Ectodermal cell (in vitro differentiated cells): ENCODE measurements at regions not wholly inside any gene's neighbourhood (a gene's known extent, or its start where the extent isn't known, plus 50 kb on each side); places are given as distances from the start of the nearest gene placed in this dataset.

Source experiments
- H3K27ac ChIP-seq: 2 replicates; pipeline ENCODE4 v1.7.0; 2013; ENCODE audit warnings: mild to moderate bottlenecking, low read depth, low read length; ENCODE audit not compliant: insufficient read depth, poor library complexity, severe bottlenecking
- H3K27me3 ChIP-seq: 2 replicates; pipeline ENCODE4 v1.7.0; 2013; ENCODE audit warnings: mild to moderate bottlenecking, low read length; ENCODE audit not compliant: insufficient read depth, control insufficient read depth, poor library complexity, severe bottlenecking
- H3K36me3 ChIP-seq: one replicate; pipeline ENCODE4 v1.7.0; 2013; ENCODE audit warnings: low read length; ENCODE audit not compliant: control insufficient read depth, insufficient read depth
- H3K4me1 ChIP-seq: one replicate; pipeline ENCODE4 v1.7.0; 2013; ENCODE audit warnings: low read length; ENCODE audit not compliant: control insufficient read depth, insufficient read depth
- H3K4me3 ChIP-seq: 2 replicates; pipeline ENCODE4 v1.7.0; 2013; ENCODE audit warnings: low read depth, low read length, control low read depth; ENCODE audit not compliant: insufficient read depth
- H3K9me3 ChIP-seq: 2 replicates; pipeline ENCODE4 v1.7.0; 2013; ENCODE audit warnings: mild to moderate bottlenecking, low read length, moderate library complexity; ENCODE audit not compliant: control insufficient read depth
- whole genome bisulfite sequencing, 2 experiments: methylation state at CpG; one replicate each; pipeline ENCODE4 v1.1.7; 2013; ENCODE audit warnings: missing lambda C conversion rate in 2 of 2; 5-methylcytosine and 5-hydroxymethylcytosine counted together

GRCh38 chr4:187183826-187184225, 460.2 kb upstream of the FAT1 start:
- H3K36me3 ChIP-seq: no peaks in the 10 kb centered on the region
- WGBS, 2 experiments: 50% methylated on average over 2 of the region's 2 CpGs
- H3K27ac ChIP-seq: no peak overlapping the region
- H3K4me1 ChIP-seq: peaks cover 19% of the 10 kb centered on the region
- H3K9me3 ChIP-seq: no peaks in the 10 kb centered on the region
- no peaks in the 10 kb centered on the region for H3K27me3 ChIP-seq
- H3K4me3 ChIP-seq: no peak overlapping the region

GRCh38 chr4:187184508-187184907, 460.9 kb upstream of the FAT1 start:
- no peaks in the 10 kb centered on the region for H3K9me3 ChIP-seq
- H3K4me3 ChIP-seq: no peak overlapping the region
- no peaks in the 10 kb centered on the region for H3K27me3 ChIP-seq
- peaks cover 19% of the 10 kb centered on the region for H3K4me1 ChIP-seq
- H3K36me3 ChIP-seq: no peaks in the 10 kb centered on the region
- no peak overlapping the region for H3K27ac ChIP-seq
- WGBS, 2 experiments: 77 to 82% methylated on average over 6 of the region's 6 CpGs

GRCh38 chr4:187188118-187188517, 464.5 kb upstream of the FAT1 start:
- H3K36me3 ChIP-seq: no peaks in the 10 kb centered on the region
- peaks cover 13% of the 10 kb centered on the region for H3K4me1 ChIP-seq
- no peaks in the 10 kb centered on the region for H3K9me3 ChIP-seq
- WGBS, 2 experiments: 78 to 79% methylated on average over 7 of the region's 7 CpGs
- H3K27me3 ChIP-seq: no peaks in the 10 kb centered on the region
- H3K27ac ChIP-seq: no peak overlapping the region
- no peak overlapping the region for H3K4me3 ChIP-seq

- Histone ChIP-seq H3K27me3 (no peaks in the 10 kb centered on the region), H3K9me3 (no peaks in the 10 kb centered on the region), H3K36me3 (no peaks in the 10 kb centered on the region), H3K4me1 (peaks cover 11% of the 10 kb centered on the region), H3K27ac (no peak overlapping the region), H3K4me3 (no peak overlapping the region)
- WGBS, 2 experiments: 94 to 97% methylated on average over 3 of the region's 3 CpGs
Observed at GRCh38 chr4:187188741-187189140, 465.1 kb upstream of the FAT1 start.

GRCh38 chr4:187190390-187190789, 466.7 kb upstream of the FAT1 start:
- WGBS, 2 experiments: 84 to 87% methylated on average over 1 of the region's 1 CpG

GRCh38 chr4:187191676-187192075, 468.0 kb upstream of the FAT1 start:
- H3K27me3 ChIP-seq: no peaks in the 10 kb centered on the region
- H3K4me1 ChIP-seq: no peaks in the 10 kb centered on the region
- H3K36me3 ChIP-seq: no peaks in the 10 kb centered on the region
- no peaks in the 10 kb centered on the region for H3K9me3 ChIP-seq
- H3K27ac ChIP-seq: no peak overlapping the region
- WGBS, 2 experiments: 95 to 97% methylated on average over 5 of the region's 5 CpGs
- no peak overlapping the region for H3K4me3 ChIP-seq

More at GRCh38 chr4:187190390-187190789, 466.7 kb upstream of the FAT1 start:
- no peaks in the 10 kb centered on the region for H3K4me1 ChIP-seq
- no peaks in the 10 kb centered on the region for H3K9me3 ChIP-seq
- H3K27ac ChIP-seq: no peak overlapping the region
- no peaks in the 10 kb centered on the region for H3K36me3 ChIP-seq
- no peaks in the 10 kb centered on the region for H3K27me3 ChIP-seq
- H3K4me3 ChIP-seq: no peak overlapping the region

GRCh38 chr4:187192266-187192665, 468.6 kb upstream of the FAT1 start:
- Histone ChIP-seq H3K27ac (no peak overlapping the region), H3K9me3 (no peaks in the 10 kb centered on the region), H3K4me1 (no peaks in the 10 kb centered on the region), H3K4me3 (no peak overlapping the region), H3K36me3 (no peaks in the 10 kb centered on the region), H3K27me3 (no peaks in the 10 kb centered on the region)
- WGBS, 2 experiments: 92 to 94% methylated on average over 9 of the region's 9 CpGs

- no peaks in the 10 kb centered on the region for H3K36me3 ChIP-seq
- H3K9me3 ChIP-seq: no peaks in the 10 kb centered on the region
- no peak overlapping the region for H3K27ac ChIP-seq
- no peaks in the 10 kb centered on the region for H3K27me3 ChIP-seq
- H3K4me3 ChIP-seq: no peak overlapping the region
- no peaks in the 10 kb centered on the region for H3K4me1 ChIP-seq
- 91 to 95% methylated on average over 2 of the region's 3 CpGs for WGBS, 2 experiments
Observed at GRCh38 chr4:187193141-187193540, 469.5 kb upstream of the FAT1 start.

GRCh38 chr4:187204389-187204918, 480.8 kb upstream of the FAT1 start:
- Histone ChIP-seq H3K4me3 (no peak overlapping the region), H3K27ac (no peak overlapping the region), H3K27me3 (no peaks in the 10 kb centered on the region), H3K4me1 (no peaks in the 10 kb centered on the region), H3K36me3 (no peaks in the 10 kb centered on the region), H3K9me3 (no peaks in the 10 kb centered on the region)
- 96 to 98% methylated on average over 5 of the region's 5 CpGs for WGBS, 2 experiments

- H3K9me3 ChIP-seq: no peaks in the 10 kb centered on the region
- WGBS, 2 experiments: 96 to 99% methylated on average over 3 of the region's 3 CpGs
- H3K27me3 ChIP-seq: no peaks in the 10 kb centered on the region
- H3K4me3 ChIP-seq: no peak overlapping the region
- no peaks in the 10 kb centered on the region for H3K36me3 ChIP-seq
- H3K27ac ChIP-seq: no peak overlapping the region
- H3K4me1 ChIP-seq: no peaks in the 10 kb centered on the region
Observed at GRCh38 chr4:187207931-187208330, 484.3 kb upstream of the FAT1 start.

- no peak overlapping the region for H3K4me3 ChIP-seq
- H3K27me3 ChIP-seq: no peaks in the 10 kb centered on the region
- H3K27ac ChIP-seq: no peak overlapping the region
- no peaks in the 10 kb centered on the region for H3K36me3 ChIP-seq
- 94 to 95% methylated on average over 2 of the region's 2 CpGs for WGBS, 2 experiments
- H3K4me1 ChIP-seq: no peaks in the 10 kb centered on the region
- H3K9me3 ChIP-seq: no peaks in the 10 kb centered on the region
Observed at GRCh38 chr4:187208651-187209050, 485.0 kb upstream of the FAT1 start.
